Islet of Langerhans (tissue), 1 donor: ENCODE measurements at regions not wholly inside any gene's neighbourhood (a gene's known extent, or its start where the extent isn't known, plus 50 kb on each side); places are given as distances from the start of the nearest gene placed in this dataset.

Experiments used
- FAIRE-seq: peaks from one replicate; lab custom pipeline; 2011; peaks lifted over from hg19 to GRCh38; lab: Jason Lieb, UNC

DNA sequence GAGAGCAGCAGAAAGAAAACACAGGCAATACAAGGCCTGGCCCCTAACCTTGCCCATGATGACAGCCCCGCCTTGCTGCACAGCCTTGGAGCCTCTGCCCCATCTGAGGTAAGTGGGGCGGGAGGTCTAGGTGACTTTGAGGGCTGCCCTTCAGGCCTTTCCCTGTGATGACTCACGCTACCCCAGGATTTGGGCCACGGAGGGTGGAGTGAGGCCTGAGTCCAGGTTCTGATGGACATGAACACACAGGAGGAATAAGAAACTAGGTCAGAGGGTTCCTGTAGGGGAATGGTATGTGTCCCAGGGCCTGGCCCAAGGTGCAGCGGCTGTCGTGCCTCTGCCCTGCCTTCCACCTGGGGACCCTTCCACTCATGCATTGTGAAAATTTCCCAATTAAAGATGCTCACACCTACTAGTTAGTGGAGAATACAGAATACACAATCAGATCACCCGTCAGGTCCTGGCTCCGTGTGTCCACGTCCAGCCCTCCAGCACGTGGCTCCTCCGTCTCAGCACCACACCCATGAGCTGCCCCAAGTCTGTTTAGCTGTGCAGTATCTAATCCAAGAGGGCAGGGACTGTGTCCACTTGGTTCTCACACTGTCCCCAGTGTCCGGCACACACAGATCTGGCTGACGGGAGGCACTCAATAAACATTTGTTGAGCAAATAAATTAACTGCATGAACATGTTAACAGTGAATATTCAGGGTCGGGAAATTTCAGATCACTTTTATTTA lies 111.0 kb downstream of the CHST1 start:
- FAIRE-seq: no peak

DNA sequence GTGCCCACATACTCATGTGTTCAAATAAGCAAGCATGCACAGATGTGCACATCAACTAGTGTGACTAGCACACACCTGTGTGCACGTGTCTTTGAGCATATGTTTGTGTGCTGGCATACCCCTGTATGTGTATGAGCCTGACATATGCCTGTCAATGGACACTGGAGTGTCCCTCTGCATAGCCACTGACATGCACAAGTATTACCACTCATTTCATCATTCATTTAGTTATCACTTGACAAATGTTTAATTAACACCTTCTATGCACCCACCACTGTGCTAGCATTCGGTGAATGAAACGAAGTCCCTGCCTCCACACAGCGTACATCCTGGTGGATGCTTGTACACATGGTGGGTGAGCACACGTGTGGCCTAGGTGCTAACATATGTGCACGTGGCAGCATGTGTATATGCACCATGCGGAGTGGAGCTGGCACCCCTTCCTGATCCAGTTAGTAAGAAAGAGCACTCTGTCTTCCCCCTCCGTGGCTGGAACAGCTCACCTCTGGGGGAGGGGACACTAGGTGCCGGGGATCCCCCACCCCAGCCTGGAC lies 112.0 kb downstream of the CHST1 start:
- FAIRE-seq: no peak

DNA sequence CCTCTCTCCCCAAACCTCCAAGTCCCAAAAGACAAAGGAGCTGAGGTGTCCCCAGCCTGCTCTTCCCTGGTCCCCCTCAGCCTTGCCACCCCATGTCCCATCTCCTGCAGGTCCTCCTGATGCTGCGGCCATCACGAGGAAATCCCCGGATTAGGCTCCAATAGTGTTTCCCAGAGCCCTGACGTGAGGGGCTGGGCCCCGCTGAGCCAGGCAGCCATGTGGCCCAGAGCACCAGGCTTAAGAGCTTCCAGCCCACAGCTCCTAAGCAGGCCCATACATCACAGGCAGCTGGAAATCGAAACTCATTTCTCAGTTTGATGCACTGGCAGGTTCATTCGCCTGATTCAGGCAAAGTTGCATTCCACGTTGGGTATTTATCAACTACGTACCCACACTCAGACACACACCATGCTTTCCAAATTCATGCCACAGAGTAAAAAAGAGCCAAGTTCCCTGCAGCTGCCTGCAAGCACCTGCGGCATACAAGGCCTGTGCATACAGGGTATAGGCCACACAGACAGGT lies 114.2 kb downstream of the CHST1 start:
- no peak for FAIRE-seq

DNA sequence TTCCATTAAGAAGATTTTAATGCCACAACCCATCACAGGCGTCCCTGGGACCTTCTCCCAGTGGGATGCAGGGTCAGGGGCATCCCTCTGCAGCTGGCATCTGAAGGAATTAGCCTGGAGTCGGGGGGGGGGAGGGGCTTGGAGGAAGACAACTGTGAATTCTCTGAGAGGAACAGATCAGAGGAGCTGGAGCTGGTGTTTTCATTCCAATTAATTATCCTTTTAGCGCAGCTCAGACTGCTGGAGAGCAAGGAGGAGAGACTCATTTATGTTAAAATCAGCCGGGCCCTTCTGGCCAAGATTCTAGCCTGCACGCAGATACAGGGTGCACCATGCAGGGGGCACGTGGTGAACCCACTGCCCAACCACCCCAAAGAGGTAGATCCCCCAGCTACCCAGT lies 116.2 kb downstream of the CHST1 start:
- no peak for FAIRE-seq

DNA sequence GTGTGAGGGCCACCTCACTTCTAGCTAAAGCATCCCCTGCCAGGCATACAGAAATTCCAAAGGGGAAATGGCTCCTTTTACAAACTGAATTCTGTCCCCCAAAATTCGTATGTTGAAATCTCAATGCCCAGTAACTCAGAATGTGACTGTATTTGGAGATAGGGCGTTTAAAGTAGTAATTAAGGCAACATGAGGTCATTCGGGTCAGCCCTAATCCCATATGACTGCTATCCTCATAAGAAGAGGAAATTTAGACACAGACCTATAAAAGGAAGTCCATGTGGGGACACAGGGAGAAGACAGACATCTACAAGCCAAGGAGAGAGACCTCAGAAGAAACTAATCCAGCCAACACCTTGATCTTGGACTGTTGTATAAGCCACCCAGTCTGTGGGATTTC lies 119.1 kb downstream of the CHST1 start:
- FAIRE-seq: no peak

DNA sequence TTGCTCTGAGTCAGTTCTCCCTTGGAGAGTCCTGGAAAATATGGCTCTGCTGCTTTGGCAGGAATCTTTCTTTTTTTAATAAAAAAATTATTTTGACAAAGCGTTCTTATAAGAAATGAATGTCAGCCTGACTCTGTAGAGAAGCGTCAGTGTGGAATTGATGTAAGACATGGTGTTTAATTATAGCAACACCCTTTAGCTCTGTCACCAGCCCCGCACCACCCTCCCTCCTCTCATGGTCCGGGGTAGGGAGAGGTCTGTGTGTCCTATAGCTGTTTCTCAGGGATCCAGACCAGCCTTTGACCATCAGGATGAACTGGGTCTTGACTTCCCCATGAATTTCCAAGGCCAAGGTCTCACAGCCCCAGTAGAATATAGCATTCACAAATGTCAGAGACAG lies 120.6 kb downstream of the CHST1 start:
- no peak for FAIRE-seq

DNA sequence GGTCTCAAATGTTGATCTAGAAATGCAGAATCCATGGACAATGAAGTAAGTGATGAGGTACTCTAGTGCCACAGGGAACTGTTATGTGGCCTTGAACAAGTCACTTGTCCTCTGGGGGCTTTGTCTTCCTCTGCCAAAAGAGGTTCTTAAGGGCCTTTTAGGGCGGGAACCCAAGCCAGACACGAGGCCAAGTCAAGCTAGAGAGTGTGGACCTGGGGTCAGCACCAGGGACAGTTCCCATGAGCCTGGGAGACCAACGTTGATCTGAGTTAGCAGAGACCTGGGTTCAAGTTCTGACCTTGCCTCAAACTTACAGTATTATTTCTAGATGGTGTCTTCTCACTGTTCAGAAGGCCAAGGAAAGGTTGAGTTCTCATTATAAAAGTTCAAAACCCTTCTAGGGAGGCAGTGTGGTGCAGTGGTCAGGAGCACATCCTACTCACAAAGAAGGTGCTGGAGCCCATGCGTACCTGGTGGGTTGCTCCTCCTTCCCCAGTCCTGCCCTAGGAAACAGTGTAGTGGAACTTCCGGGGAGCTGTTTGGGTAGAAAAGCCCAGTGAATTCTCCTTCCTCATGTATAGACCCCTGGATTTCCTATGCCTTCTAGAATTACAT lies 121.5 kb downstream of the CHST1 start:
- no peak for FAIRE-seq

DNA sequence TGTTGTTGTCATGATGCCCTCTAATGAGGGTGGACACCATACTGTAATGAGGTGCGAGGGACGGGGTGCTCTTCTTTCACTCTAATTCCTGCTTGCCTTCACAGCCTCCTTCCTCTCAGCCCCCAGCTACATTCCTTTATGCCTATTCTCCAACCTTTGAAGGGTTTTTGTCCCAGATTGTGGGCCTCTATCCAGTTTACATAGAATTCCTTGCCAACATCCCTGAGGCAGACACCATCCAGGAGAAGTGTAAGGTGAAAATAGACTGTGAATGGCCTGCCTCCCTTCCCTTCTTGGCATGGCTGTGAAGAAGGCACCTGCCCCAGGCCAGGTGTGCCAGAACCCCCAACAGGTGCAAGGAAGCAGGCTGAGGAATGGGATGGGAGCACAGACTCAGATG lies 122.3 kb downstream of the CHST1 start:
- no peak for FAIRE-seq

DNA sequence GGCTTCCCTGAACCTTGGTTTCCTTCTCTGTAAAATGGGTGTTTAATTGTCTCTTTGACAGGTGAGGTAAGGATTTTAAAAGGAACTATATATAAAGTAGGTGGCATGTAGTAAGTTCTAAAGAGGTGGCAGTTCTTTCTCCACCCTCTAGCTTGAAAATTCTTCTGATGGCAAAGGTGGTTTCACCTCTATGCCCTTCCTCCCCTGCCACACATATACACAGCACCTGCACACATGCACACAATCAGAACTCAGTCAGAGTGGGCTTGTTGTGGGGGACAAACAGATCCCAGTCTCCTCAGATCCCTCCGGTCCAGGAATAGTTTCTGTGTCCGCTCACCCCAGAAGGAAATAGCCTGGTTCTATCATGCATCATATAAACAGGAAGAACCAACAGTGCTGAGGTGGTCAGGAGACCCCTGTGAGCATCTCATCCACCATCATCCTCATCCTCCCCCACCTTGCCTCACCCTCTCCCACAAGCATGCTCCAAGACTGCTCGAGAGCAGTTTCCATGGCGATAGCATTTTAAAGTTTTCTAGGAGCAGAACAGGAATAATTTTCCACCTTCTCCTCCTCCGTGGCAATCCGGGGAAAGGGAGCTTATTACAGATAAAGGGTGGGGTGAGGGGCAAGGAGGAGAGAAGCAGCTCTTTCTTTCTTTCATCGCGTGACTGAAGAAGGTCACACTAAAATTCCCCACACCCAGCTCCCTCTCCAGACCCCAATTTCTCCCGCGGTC lies 123.6 kb downstream of the CHST1 start:
- no peak for FAIRE-seq

DNA sequence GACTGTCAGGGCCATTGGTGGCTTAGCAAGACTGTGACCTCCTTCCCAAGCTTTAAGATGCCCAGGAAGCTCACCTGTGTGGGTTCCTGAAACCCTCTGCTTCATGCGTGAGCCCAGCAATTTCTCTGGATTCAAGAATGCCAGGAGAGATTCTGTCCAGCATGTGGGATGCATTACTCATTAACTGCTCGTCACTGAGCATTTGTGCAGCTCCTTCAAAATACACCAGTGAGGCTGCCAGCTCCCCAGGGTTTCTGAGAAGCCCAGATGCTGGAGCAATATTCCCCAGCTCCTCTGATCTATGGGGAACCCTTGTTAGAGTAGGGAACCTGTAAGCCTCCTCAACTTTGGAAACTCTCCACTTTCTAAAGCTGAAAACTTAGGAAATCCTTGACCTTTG lies 126.5 kb downstream of the CHST1 start:
- FAIRE-seq: no peak

DNA sequence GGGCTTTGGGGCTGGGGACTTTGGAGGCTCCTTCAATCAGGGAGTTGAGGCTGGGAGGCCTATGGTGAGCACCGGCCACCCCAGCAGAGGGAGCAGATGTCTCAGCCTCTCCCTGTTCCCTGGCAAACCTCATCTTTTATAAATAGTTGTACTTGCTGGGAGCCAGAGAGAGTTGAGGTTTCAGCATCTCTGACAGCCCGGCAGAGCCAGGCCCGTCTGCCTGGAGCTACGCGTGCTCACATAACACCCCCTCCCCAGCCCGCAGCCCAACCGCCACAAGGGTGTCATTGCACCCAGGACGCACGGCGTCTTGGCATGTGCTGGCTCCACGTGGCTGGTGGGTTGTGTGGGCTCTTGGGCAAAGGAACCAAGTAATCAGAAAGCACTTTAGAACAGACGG lies 127.1 kb downstream of the CHST1 start:
- no peak for FAIRE-seq

DNA sequence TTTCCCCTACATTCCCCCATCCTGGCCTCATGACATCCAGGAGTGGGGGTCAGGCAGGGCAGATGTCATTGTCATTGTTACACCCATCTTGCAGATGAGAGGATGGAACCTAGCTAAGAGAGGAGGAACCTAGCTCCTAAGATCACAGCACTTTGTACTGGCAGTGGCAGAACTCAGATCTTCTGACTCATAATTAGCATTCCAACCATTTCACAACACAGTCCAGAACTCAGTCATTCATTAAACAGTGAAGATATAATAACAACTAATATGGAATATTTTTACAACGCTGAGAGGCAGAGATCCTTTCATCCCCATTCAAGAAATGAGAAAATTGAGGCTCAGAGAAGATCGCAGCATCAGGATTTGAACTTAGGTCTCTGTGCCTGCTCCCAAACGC lies 127.8 kb downstream of the CHST1 start:
- FAIRE-seq: no peak

DNA sequence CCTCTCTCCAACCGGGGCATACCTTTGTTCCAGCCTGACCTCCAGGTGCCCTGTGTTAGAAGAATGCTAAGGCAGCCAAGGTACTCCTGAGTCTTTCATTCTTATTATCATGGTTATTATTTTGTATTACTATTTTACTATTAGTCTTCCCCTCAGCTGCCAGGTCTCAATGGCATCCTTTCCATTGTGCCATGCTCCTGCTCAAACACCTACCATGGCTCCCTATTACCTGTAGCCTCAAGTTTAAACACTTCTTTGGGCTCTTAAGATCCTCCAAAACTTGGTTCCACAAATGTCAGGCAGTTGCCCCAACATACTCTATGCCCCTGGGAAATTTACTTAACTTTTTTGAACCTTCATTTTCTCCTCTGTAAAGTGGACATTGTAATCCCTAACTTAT lies 130.4 kb downstream of the CHST1 start:
- no peak for FAIRE-seq

DNA sequence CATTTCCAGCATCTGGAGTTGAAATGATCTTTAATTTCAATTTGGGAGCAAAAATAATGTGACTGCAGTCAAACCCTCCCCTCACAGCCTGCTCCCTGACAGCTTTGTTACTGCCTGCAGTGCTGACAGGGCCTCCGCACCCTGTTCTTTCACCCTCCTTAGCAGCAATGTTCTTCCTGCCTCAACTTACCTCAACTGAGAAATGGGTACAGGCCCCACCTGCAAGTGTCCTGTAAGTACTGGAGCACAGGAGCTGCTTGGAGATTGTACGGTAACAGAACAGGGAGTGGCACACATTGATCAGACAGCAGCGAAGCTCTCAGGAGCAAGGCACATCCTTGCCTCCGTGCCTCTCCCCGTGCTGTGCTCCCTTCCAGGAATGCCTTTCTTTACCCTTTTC lies 131.3 kb downstream of the CHST1 start:
- no peak for FAIRE-seq

DNA sequence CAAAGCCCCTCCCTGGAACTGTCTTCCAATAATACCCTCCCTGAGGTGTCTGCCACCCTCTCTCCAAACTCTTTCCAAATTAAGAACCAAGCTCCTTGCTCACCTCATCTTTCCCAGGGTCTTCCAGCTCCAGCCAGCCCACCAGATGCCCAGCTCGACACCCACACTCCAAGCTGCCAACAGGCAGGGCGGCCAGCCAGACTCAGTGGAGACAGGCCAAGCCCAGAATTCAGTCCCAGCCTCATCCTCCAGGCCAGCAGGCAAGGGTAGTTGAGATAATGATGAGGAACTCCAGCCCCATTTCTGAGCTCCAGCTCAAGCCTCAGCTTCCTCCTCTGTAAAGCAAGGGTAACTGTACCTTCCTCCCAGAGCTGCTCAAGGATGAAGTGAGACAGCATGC lies 132.9 kb downstream of the CHST1 start:
- FAIRE-seq: no peak

DNA sequence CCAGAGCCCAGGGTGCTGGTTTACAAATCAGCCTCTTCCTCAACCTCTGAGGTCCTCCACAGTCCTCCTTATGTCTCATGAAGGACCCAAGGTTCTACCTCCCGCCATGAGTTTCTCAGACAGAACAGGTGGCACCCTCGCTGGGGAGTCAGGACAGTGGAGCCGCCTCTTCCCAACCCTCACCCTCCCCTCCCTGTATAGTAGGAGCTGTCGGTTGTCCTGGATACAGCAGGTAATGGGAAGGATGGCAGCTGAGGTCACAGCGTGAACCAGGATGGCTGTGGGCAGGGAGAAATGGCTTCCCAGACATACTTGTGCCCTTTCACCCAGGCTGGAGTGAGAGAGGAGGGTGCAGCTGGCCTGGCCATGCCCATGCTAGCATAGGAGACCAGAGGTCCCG lies 134.6 kb downstream of the CHST1 start:
- FAIRE-seq: no peak

DNA sequence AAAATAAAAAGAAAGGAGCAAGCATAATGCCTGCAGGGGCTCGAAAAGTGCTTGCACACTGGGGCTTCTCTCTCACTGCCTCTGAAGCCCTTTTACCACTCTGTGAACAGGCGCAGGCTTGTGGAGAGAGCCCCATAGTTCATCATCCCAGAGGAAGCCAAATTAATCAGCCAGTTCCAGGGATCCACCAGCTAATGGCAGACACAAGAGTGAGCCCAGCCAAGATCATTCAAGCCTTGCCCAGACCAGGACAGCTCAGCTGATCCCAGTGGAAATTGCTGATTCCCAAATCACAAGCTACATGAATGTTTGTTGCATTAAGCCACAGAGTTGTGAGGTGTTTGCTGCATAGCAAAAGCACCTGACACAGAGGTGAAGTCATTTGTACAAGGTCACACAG lies 135.3 kb downstream of the CHST1 start:
- no peak for FAIRE-seq

DNA sequence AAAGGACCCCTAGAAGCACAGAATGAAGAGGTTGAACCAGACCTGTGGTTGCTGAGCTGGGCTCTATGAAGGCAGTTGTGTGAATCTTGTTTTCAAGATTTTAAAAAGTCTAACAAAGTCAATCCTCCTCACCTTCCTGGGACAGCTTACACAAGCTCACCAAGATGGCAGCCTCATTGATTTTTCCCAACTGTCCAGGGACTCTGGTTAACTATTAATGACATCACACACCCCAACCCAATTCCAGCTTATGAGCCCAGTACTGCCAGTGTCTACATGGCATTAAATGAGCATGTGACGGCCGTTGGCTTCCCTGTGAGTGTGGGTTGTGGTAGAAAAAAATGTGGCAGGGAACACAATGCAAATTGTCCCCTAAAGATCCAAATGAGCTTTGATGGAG lies 137.0 kb downstream of the CHST1 start:
- no peak for FAIRE-seq

DNA sequence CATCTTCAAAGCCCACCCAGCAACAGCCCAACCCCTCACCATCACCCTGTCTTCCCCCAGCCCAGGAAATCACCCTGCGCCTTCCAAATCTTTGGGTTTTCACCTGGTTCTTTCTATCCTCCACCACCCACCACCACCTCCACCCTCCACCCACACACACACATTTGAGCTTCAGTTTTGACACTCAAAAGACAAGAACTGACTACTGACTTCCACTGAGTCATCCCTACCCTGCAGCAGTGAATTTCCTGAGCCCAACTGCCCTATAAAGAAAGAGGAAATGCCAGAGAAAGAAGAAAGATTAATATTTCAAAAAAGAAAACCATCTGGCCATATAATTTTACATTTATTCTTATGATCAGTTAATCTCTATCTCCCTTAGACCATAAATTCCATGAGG lies 137.5 kb downstream of the CHST1 start:
- no peak for FAIRE-seq

DNA sequence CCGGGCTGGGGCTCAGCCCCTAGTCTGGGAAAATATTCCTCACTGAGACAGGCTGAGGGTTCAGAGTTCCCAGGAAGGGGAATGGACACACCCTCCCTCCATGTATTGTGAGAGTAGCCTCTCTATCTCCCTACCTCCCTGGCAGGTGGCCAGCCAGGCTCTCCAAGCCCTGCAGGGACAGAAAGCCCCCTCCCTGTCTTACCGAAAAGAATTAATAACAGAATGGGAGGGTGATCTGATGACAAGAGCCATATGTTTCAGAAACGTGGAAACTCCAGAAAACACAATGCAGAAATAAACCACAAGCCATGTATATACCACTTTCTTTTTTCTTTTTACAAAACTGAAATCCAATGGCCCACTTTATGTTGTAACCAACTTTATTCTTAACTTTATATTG lies 140.0 kb downstream of the CHST1 start:
- FAIRE-seq: no peak

DNA sequence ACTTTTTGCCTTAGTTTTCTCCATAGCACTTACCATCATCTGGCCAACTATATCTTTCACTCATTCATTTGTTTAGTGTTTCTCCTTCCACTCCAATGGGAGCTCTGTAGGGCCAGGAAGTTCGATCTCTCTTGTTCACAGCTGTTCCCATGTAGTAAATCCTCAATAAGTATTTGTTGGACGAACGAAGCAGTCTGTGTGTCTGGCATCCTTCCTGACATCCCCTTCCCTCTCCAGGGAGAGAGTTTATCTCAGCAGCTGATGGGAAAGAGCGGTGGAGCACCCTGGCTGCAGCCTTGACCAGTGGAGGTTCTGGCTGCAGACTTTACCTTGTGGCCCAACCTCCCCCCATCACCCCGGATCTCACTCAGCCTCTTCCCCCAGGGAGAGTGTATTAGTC lies 141.7 kb downstream of the CHST1 start:
- FAIRE-seq: no peak

DNA sequence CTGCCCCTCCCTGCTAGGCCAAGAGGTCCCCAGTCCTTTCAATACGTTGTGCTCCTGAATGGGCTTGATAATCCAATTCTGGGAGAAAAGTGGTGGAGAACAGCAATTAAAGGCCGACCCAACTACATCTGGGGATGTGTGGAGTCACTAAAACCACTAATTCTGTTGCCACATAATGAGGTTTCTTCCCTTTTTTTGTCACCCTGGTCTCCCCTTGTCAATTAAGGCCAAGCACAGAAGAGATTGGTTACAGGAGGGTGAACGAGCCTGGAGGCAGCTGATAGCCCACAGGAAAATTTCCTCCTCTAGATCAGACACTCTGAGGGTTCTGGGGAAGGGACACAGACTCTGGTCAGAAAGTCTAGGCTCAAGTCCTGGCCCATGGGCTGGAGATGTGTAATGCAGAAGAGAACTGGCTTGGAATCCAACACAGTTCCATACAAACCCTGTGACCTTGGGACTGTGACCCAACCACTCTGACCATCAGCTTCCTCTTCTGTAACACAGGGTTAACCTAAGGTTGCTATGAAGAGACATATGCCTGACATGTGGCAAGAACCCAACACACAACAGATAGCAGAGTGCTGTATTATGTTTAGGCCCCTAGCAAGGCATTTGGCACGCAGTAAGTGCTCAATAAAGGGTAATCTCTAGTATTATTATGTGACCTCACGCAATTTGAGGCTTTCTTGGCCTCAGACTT lies 146.4 kb downstream of the CHST1 start:
- FAIRE-seq: no peak
